HCT116 (cell line): ENCODE measurements at regions not wholly inside any gene's neighbourhood (a gene's known extent, or its start where the extent isn't known, plus 50 kb on each side); places are given as distances from the start of the nearest gene placed in this dataset.

ENCODE experiments used
- EGR1 ChIP-seq: IDR thresholded peaks from 2 replicates; pipeline ENCODE4 v1.6.1; 2012; ENCODE audit warnings: low read depth
- EZH2phosphoT487 ChIP-seq: fragments of 200-600 bp; IDR thresholded peaks from 2 replicates; pipeline ENCODE4 v1.6.1; 2018; ENCODE audit warnings: antibody characterized with exemption, borderline replicate concordance

DNA sequence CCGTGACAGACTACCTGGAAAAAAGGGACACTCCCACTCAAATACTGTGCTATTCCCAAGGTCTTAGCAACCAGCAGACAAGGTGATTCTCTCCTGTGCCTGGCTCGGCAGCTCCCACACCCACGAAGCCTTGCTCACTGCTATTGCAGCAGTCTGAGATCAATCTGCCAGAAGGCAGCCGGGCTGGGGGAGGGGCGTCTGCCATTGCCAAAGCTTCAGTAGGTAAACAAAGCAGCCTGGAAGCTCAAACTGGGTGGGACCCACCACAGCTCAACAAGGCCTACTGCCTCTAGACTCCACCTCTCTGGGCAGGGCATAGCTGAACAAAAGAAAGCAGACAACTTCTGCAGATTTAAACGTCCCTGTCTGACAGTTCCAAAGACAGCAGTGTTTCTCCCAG lies 128.4 kb upstream of the SETMAR start:
- TF ChIP-seq EGR1 (no peak), EZH2phosphoT487 (no peak)
